Mucosa of descending colon (tissue), 3 donors: ENCODE measurements at regions not wholly inside any gene's neighbourhood (a gene's known extent, or its start where the extent isn't known, plus 50 kb on each side); places are given as distances from the start of the nearest gene placed in this dataset.

Experiments
- ATAC-seq: fragments of 200-7000 bp; cut with Tn5 transposase; one replicate; pipeline ENCODE4 v1.9.1; 2020; ENCODE audit warnings: mild to moderate bottlenecking, moderate library complexity
- DNase-seq, 3 donors: peaks; one replicate each; pipeline ENCODE4 v3.0.0-alpha.2; 2020
- H3K36me3 ChIP-seq: fragments of 200-600 bp; one replicate; pipeline ENCODE4 v1.8.0; 2021; ENCODE audit warnings: low read depth, mild to moderate bottlenecking
- H3K4me1 ChIP-seq: fragments of 200-600 bp; one replicate; pipeline ENCODE4 v1.8.0; 2021; ENCODE audit warnings: low read depth, mild to moderate bottlenecking
- H3K4me3 ChIP-seq: fragments of 200-600 bp; one replicate; pipeline ENCODE4 v1.8.0; 2021; ENCODE audit warnings: mild to moderate bottlenecking
- H3K9me3 ChIP-seq: fragments of 200-600 bp; one replicate; pipeline ENCODE4 v1.8.0; 2021; ENCODE audit warnings: mild to moderate bottlenecking
- CTCF ChIP-seq: fragments of 200-600 bp; IDR thresholded peaks from one replicate; pipeline ENCODE4 v1.8.0; 2022; ENCODE audit warnings: antibody characterized with exemption, mild to moderate bottlenecking
- intact Hi-C, 2 donors: fragments of 100-400 bp; cut with DNase I in 1 of 2; cut with micrococcal nuclease in 1 of 2; formaldehyde crosslinking; loops; one replicate each; pipeline versions ENCODE4 v1.11.0 to v1.11.1; 2022; cut with DNase I, micrococcal nuclease
- donor health status: DM: no; HTN: no; CAD: no; lungs with moderate emphysema.
- donor health status: DM: no; HTN: no; CAD: no.
- donor health status: DM: no; HTN: yes; CAD: no.

DNA sequence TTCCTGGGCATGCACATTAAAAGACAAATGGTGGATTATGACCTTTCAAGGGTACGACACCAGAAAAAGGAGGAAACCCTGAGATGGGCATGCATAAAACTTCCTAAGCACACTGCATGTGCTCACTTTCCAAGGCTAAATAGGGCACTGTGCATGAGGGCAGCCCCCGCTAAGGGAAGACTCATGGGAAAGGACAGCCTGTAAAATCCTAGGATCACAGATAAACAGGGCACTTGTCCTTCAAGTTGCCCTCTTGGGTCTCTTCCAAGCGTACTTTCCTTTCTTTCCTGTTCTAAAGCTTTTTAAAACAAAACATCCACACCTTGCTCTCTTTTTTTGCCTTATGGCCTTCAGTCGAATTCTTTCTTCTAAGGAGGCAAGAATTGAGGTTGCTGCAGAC lies 106.5 kb upstream of the SYNCRIP start:
- peak in 1 of 3 donors; percentile 9 for DNase-seq
- peak; percentile 24 for ATAC-seq
- intact Hi-C loops, result no loop called here
- H3K9me3 ChIP-seq, result no peaks in the 10 kb centered on the region
- no peaks in the 10 kb centered on the region for H3K36me3 ChIP-seq
- H3K4me1 ChIP-seq, result peaks cover 10% of the 10 kb centered on the region
- no peak for TF ChIP-seq CTCF
- no peak overlapping the region for H3K4me3 ChIP-seq

- H3K4me3 ChIP-seq, result no peak overlapping the region
- ATAC-seq, result no peak
- no peak for DNase-seq
Observed at GRCh38 chr6:85747666-85748065, 105.0 kb upstream of the SYNCRIP start.

GRCh38 chr6:85747093-85747492 lies 104.4 kb upstream of the SYNCRIP start:
- Histone ChIP-seq H3K36me3 (no peaks in the 10 kb centered on the region), H3K9me3 (no peaks in the 10 kb centered on the region), H3K4me1 (peaks cover 7% of the 10 kb centered on the region), H3K4me3 (no peak overlapping the region)
- DNase-seq (no peak), ATAC-seq (no peak)
- intact Hi-C loops, result no loop called here
- TF ChIP-seq CTCF, result no peak

More at GRCh38 chr6:85747666-85748065, 105.0 kb upstream of the SYNCRIP start:
- H3K36me3 ChIP-seq, result no peaks in the 10 kb centered on the region
- H3K9me3 ChIP-seq, result no peaks in the 10 kb centered on the region
- peaks cover 10% of the 10 kb centered on the region for H3K4me1 ChIP-seq
- no peak for TF ChIP-seq CTCF
- intact Hi-C loops, result no loop called here

- intact Hi-C loops, result no loop called here
- H3K9me3 ChIP-seq, result no peaks in the 10 kb centered on the region
- no peak for TF ChIP-seq CTCF
- DNase-seq (no peak), ATAC-seq (no peak)
- H3K36me3 ChIP-seq, result no peaks in the 10 kb centered on the region
- H3K4me1 ChIP-seq, result no peaks in the 10 kb centered on the region
- H3K4me3 ChIP-seq, result no peak overlapping the region
Observed at GRCh38 chr6:85744433-85744970, 101.8 kb upstream of the SYNCRIP start.

- no peak overlapping the region for H3K4me3 ChIP-seq
- peaks cover 22% of the 10 kb centered on the region for H3K9me3 ChIP-seq
- no peaks in the 10 kb centered on the region for H3K36me3 ChIP-seq
- intact Hi-C loops, result no loop called here
- no peaks in the 10 kb centered on the region for H3K4me1 ChIP-seq
- TF ChIP-seq CTCF, result no peak
- ATAC-seq (no peak), DNase-seq (no peak)
Observed at GRCh38 chr6:85726206-85726605, 83.5 kb upstream of the SYNCRIP start.

DNA sequence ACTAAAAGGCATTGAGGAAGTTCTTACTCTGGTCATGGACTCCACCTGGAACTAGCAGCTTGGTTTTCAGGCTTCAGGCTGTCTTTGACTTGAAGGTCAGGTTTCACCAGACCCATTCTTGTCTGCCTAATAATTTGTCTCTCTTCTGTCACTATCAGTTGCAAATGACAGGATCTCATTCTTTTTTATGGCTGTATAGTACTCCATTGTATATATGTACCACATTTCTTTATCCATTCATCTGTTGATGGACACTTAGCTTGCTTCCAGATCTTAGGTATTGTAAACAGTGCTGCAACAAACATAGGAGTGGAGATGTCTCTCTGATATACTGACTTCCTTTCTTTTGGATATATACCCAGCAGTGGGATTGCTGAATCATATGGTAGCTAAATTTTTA lies 73.1 kb upstream of the SYNCRIP start:
- DNase-seq (no peak), ATAC-seq (no peak)
- no peak for TF ChIP-seq CTCF
- intact Hi-C loops, result no loop called here
- H3K36me3 ChIP-seq, result no peaks in the 10 kb centered on the region
- no peaks in the 10 kb centered on the region for H3K9me3 ChIP-seq
- H3K4me1 ChIP-seq, result no peaks in the 10 kb centered on the region
- no peak overlapping the region for H3K4me3 ChIP-seq
